Neuronal stem cell (in vitro differentiated cells): ENCODE measurements at regions not wholly inside any gene's neighbourhood (a gene's known extent, or its start where the extent isn't known, plus 50 kb on each side); places are given as distances from the start of the nearest gene placed in this dataset.
A peak's percentile ranks its signal among the peaks of the same experiment; 100 is the strongest.

ENCODE experiments used
- DNase-seq: peaks from one replicate; pipeline ENCODE4 v3.0.0-alpha.2; 2013; ENCODE audit warnings: low spot score
- H2AFZ ChIP-seq: one replicate; pipeline ENCODE4 v1.6.1; 2013; ENCODE audit warnings: mild to moderate bottlenecking, low read length, inconsistent platforms
- H2AK5ac ChIP-seq: 2 replicates; pipeline ENCODE4 v1.6.1; 2013; ENCODE audit warnings: low read depth, mild to moderate bottlenecking, inconsistent platforms, low read length, moderate library complexity, mixed read lengths
- H2BK120ac ChIP-seq: 2 replicates; pipeline ENCODE4 v1.6.1; 2013; ENCODE audit warnings: low read depth, mild to moderate bottlenecking, inconsistent platforms, low read length, moderate library complexity, mixed read lengths
- H2BK12ac ChIP-seq: one replicate; pipeline ENCODE4 v1.6.1; 2013; ENCODE audit warnings: low read length, inconsistent platforms
- H2BK15ac ChIP-seq: 2 replicates; pipeline ENCODE4 v1.6.1; 2013; ENCODE audit warnings: mild to moderate bottlenecking, low read length, inconsistent platforms, mixed read lengths
- H2BK5ac ChIP-seq: one replicate; pipeline ENCODE4 v1.6.1; 2013; ENCODE audit warnings: inconsistent platforms, mild to moderate bottlenecking, low read length, moderate library complexity
- H3K14ac ChIP-seq: one replicate; pipeline ENCODE4 v1.6.1; 2013; ENCODE audit warnings: low read length, inconsistent platforms
- H3K18ac ChIP-seq: 2 replicates; pipeline ENCODE4 v1.6.1; 2013; ENCODE audit warnings: low read length, inconsistent platforms
- H3K23ac ChIP-seq: 2 replicates; pipeline ENCODE4 v1.6.1; 2013; ENCODE audit warnings: low read depth, mild to moderate bottlenecking, mixed read lengths, low read length, inconsistent platforms; ENCODE audit not compliant: poor library complexity
- H3K27ac ChIP-seq: replicated peaks from 3 replicates; pipeline ENCODE4 v1.5.1; 2013; ENCODE audit warnings: low read length, inconsistent platforms
- H3K27me3 ChIP-seq, 3 experiments: 2 replicates each; pipeline ENCODE4 v1.6.1; 2013; ENCODE audit warnings: low read length in 3 of 3, mild to moderate bottlenecking in 2 of 3, inconsistent platforms in 1 of 3, low read depth in 1 of 3, mixed read lengths in 1 of 3, moderate library complexity in 1 of 3; ENCODE audit not compliant: control insufficient read depth in 3 of 3, insufficient read depth in 3 of 3
- H3K36me3 ChIP-seq, 2 donors: replicated peaks in 1 of 2; 2 replicates each; pipeline ENCODE4 v1.6.1; 2013; ENCODE audit warnings: low read length in 2 of 2; ENCODE audit not compliant: control insufficient read depth in 2 of 2, insufficient read depth in 2 of 2
- H3K4ac ChIP-seq: 2 replicates; pipeline ENCODE4 v1.6.1; 2013; ENCODE audit warnings: inconsistent platforms, mild to moderate bottlenecking, low read length, moderate library complexity
- H3K4me1 ChIP-seq, 2 donors: 1 replicate in 1 of 2; 2 replicates in 1 of 2; pipeline ENCODE4 v1.6.1; 2013; ENCODE audit warnings: low read length in 2 of 2, low read depth in 1 of 2; ENCODE audit not compliant: control insufficient read depth in 2 of 2, insufficient read depth in 1 of 2
- H3K4me2 ChIP-seq: one replicate; pipeline ENCODE4 v1.6.1; 2013; ENCODE audit warnings: mild to moderate bottlenecking, low read length, inconsistent platforms; ENCODE audit not compliant: insufficient read depth, poor library complexity, severe bottlenecking
- H3K4me3 ChIP-seq, 2 donors: 2 replicates each; pipeline ENCODE4 v1.5.1; 2013; ENCODE audit warnings: low read length in 2 of 2, mild to moderate bottlenecking in 2 of 2, inconsistent platforms in 1 of 2, moderate library complexity in 1 of 2
- H3K79me1 ChIP-seq: one replicate; pipeline ENCODE4 v1.6.1; 2013; ENCODE audit warnings: low read depth, mild to moderate bottlenecking, inconsistent platforms, low read length, moderate library complexity
- H3K9ac ChIP-seq: one replicate; pipeline ENCODE4 v1.6.1; 2013; ENCODE audit warnings: mild to moderate bottlenecking, low read depth, low read length, inconsistent platforms; ENCODE audit not compliant: poor library complexity
- H3K9me3 ChIP-seq, 2 donors: replicated peaks in 1 of 2; 2 replicates each; pipeline versions ENCODE3 to v1.6.1; 2013; ENCODE audit warnings: low read length in 2 of 2, mild to moderate bottlenecking in 2 of 2, inconsistent platforms in 1 of 2, low read depth in 1 of 2, mixed read lengths in 1 of 2, moderate library complexity in 1 of 2; ENCODE audit not compliant: control insufficient read depth in 2 of 2, insufficient read depth in 1 of 2
- H4K8ac ChIP-seq: one replicate; pipeline ENCODE4 v1.6.1; 2013; ENCODE audit warnings: low read depth, mild to moderate bottlenecking, inconsistent platforms, low read length, moderate library complexity
- H4K91ac ChIP-seq: one replicate; pipeline ENCODE4 v1.6.1; 2013; ENCODE audit warnings: low read length, low read depth, mild to moderate bottlenecking, inconsistent platforms; ENCODE audit not compliant: poor library complexity
- WGBS, 2 donors: extraction: QIAGEN DNeasy Blood & Tissue Kit; methylation state at CpG; one replicate each; pipeline ENCODE4 v1.1.7; 2013; ENCODE audit warnings: missing lambda C conversion rate in 2 of 2, mixed read lengths in 1 of 2; ENCODE audit not compliant: insufficient read length in 2 of 2, insufficient replicate concordance in 1 of 2; ENCODE audit errors: extremely low coverage in 2 of 2; 5-methylcytosine and 5-hydroxymethylcytosine counted together

DNA sequence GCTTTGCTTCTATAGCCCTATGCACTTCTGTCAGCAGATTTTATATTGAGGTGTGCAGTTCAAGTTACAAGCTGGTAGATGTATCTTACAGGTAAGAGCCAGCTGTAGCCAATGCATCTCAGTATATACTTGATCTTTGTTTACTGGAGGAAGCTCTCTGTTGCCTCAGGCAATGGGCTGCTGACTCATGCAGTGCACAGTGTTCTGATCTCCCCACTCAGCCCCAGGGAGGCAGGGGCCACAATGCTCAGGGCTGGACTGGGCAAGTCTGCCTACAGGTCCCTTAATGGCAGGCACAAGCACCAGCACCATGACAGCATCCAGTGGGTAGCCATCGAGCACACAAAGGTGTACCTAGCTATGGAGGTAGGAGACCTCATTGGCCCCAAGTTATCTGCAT is 178.8 kb upstream of the CDH10 start:
- Histone ChIP-seq H3K4ac (no peak overlapping the region), H3K9me3 (no peaks in the 10 kb centered on the region), H2BK12ac (no peak overlapping the region), H2BK15ac (no peak overlapping the region), H3K4me2 (no peak overlapping the region), H3K27me3 (no peaks in the 10 kb centered on the region), H4K8ac (peak overlapping the region; percentile 82), H3K23ac (peak overlapping the region; percentile 17), H3K14ac (no peak overlapping the region), H3K9ac (no peak overlapping the region), H2BK5ac (no peak overlapping the region), H3K4me1 (no peaks in the 10 kb centered on the region), H4K91ac (no peak overlapping the region), H3K79me1 (no peaks in the 10 kb centered on the region), H3K4me3 (no peak overlapping the region), H3K27ac (no peak overlapping the region), H3K18ac (no peak overlapping the region), H3K36me3 (no peaks in the 10 kb centered on the region), H2BK120ac (no peak overlapping the region), H2AFZ (no peak overlapping the region), H2AK5ac (peak overlapping the region; percentile 40)
- no CpG with 5 or more reads among the region's 1 CpG for WGBS, 2 donors
- DNase-seq, result no peak

DNA sequence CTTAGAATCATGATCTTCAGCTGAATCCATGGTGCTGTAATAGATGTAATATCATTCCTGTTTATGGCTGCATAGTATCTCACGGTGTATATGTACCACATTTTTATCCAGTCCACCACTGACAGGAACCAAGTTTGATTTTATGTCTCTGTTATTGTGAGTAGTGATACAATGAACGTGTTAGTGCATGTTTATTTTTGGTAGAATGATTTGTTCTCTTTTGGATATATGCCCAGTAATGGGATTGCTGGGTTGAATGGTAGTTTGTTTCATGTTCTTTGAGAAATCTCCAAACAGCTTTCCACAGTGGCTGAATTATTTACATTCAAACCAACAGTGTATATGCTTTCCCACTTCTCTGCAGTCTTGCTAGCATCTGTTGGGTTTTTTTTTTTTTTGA is 175.1 kb upstream of the CDH10 start:
- Histone ChIP-seq H3K23ac (no peak overlapping the region), H3K4me1 (no peaks in the 10 kb centered on the region), H2BK5ac (no peak overlapping the region), H3K18ac (no peak overlapping the region), H3K79me1 (no peaks in the 10 kb centered on the region), H3K14ac (no peak overlapping the region), H2AK5ac (no peak overlapping the region), H4K91ac (no peak overlapping the region), H3K27me3 (no peaks in the 10 kb centered on the region), H2BK15ac (no peak overlapping the region), H3K27ac (no peak overlapping the region), H3K4me2 (no peak overlapping the region), H3K9ac (no peak overlapping the region), H4K8ac (no peak overlapping the region), H2BK120ac (no peak overlapping the region), H2BK12ac (no peak overlapping the region), H3K9me3 (no peaks in the 10 kb centered on the region), H3K4me3 (no peak overlapping the region), H2AFZ (no peak overlapping the region), H3K4ac (no peak overlapping the region), H3K36me3 (no peaks in the 10 kb centered on the region)
- WGBS, 2 donors, result no CpG with 5 or more reads among the region's 2 CpGs
- no peak for DNase-seq

DNA sequence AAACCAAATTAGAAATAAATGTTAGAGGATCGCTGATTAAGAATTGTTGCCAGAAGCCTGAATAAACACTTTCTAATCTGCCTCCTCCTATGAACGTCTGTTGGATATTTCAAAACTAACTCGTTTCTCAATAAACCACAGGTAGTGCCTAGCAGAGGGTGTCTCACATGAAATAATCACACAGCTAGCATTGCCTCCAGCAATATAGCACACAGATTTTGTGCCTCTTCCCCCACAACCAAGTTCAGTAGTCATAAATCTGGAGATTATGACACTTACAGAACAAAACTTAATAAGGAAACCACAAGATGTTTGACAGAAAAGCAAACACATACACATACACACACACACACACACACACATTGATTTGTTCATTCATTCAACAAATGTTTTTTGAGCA is 173.2 kb upstream of the CDH10 start:
- H3K4me3 ChIP-seq, result no peak overlapping the region
- H3K4me1 ChIP-seq, result no peaks in the 10 kb centered on the region
- no peaks in the 10 kb centered on the region for H3K36me3 ChIP-seq
- H3K27me3 ChIP-seq, result no peaks in the 10 kb centered on the region
- H4K8ac ChIP-seq, result no peak overlapping the region
- no peak overlapping the region for H3K4me2 ChIP-seq
- H3K4ac ChIP-seq, result no peak overlapping the region
- H3K23ac ChIP-seq, result no peak overlapping the region
- H2BK120ac ChIP-seq, result no peak overlapping the region
- H2AK5ac ChIP-seq, result no peak overlapping the region
- H3K9me3 ChIP-seq, result no peaks in the 10 kb centered on the region
- no peak overlapping the region for H4K91ac ChIP-seq
- no peak for DNase-seq
- no peak overlapping the region for H2BK5ac ChIP-seq
- H2AFZ ChIP-seq, result no peak overlapping the region
- H3K18ac ChIP-seq, result no peak overlapping the region
- no peak overlapping the region for H3K9ac ChIP-seq
- H3K79me1 ChIP-seq, result no peaks in the 10 kb centered on the region
- WGBS, 2 donors, result no CpG with 5 or more reads among the region's 3 CpGs
- no peak overlapping the region for H3K27ac ChIP-seq
- no peak overlapping the region for H3K14ac ChIP-seq
- no peak overlapping the region for H2BK15ac ChIP-seq
- H2BK12ac ChIP-seq, result no peak overlapping the region

DNA sequence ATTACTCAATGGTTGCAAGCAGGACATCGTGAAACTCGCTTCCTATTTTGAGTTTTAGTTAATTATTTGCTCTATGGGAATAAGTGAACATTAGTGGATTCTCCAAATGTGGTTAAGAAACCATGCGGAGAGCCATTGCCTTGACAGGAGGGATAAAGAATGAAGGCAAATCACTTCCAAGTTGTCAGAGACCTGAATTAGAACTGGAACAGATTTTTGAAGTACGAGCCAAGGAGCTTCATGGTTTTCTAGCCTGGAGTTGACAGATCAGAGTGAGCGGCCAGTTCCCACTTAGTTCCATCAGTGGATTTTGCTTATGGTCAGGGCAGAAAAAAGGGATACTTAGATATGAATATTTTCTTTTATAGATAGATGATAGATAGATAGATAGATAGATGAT is 171.4 kb upstream of the CDH10 start:
- H2BK15ac ChIP-seq, result no peak overlapping the region
- no peaks in the 10 kb centered on the region for H3K36me3 ChIP-seq
- no peak overlapping the region for H3K4me3 ChIP-seq
- H3K27ac ChIP-seq, result no peak overlapping the region
- no peaks in the 10 kb centered on the region for H3K27me3 ChIP-seq
- no peak overlapping the region for H4K91ac ChIP-seq
- H3K18ac ChIP-seq, result no peak overlapping the region
- H2BK5ac ChIP-seq, result no peak overlapping the region
- no CpG with 5 or more reads among the region's 5 CpGs for WGBS, 2 donors
- no peaks in the 10 kb centered on the region for H3K4me1 ChIP-seq
- no peak overlapping the region for H3K14ac ChIP-seq
- no peak overlapping the region for H3K4me2 ChIP-seq
- H3K79me1 ChIP-seq, result no peaks in the 10 kb centered on the region
- H3K9ac ChIP-seq, result no peak overlapping the region
- no peak overlapping the region for H2BK120ac ChIP-seq
- no peak overlapping the region for H4K8ac ChIP-seq
- no peak overlapping the region for H2AFZ ChIP-seq
- no peak overlapping the region for H3K4ac ChIP-seq
- DNase-seq, result no peak
- no peak overlapping the region for H2BK12ac ChIP-seq
- no peaks in the 10 kb centered on the region for H3K9me3 ChIP-seq
- no peak overlapping the region for H3K23ac ChIP-seq
- H2AK5ac ChIP-seq, result no peak overlapping the region
